HG03442 (cell line): ENCODE measurements at regions not wholly inside any gene's neighbourhood (a gene's known extent, or its start where the extent isn't known, plus 50 kb on each side); places are given as distances from the start of the nearest gene placed in this dataset.

ENCODE experiments used
- ATAC-seq: cut with Tn5 transposase; IDR thresholded peaks from one replicate; pipeline ENCODE4 v1.9.1; 2021; ENCODE audit warnings: mild to moderate bottlenecking, moderate library complexity; ENCODE audit not compliant: unreplicated experiment

DNA sequence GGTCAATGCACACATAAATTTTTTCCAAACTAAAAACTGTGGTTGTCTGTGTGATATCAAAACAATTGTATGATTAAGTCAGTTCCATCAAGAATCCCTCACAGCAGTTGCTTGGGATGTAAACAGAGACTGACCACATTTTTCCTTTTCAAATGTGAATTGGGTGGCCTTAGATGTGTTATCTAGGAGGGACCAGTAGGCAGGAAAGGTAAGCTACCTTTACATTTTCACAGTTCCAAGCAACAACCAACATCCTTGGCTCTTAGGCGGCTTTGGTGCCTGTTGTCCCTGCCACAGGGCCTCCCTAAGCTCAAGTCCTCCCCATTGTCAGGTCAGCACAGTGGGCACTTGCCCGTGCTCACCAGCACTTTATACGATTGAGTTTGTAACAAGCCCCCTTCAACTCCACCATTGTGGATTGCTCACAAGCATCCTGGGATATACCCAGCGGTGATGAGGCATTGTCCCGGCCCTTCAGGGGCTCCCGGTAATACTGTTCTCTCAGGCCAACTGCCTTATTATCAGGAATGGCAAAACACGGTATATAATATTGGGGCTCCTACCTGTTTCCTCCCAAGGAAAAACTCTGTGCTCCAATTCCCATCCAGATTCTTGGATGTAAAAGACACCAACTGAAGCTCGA, 114.9 kb upstream of the ANKRD1 start:
- no peak for ATAC-seq

DNA sequence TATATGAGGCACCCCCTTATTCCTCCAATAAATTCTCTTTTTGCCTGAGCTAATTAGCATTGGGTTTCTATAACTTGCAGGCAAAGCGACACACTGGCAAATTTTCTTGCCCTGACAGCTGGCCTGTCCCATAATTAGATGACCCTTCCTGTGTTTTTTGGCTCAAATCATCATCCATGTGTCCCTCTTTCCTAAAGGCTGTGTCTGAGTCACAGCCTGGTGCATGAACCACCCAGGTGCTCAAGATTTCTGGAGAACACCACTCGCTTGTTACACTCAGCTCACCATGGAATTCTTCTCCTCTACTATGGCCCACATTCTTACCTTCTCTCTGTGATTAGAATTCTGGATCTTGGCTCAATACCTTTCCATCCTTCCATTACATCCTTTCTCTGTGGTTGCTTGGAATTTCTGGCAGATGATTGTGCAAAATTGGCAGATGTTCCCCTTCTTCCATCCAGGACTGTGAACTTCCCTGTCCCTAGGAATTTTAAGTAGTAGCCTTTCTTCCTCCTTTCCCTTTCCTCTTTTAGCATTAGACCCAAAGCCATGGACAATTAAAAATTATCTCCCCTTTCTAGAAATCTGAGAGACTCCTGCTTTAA, 116.0 kb upstream of the ANKRD1 start:
- ATAC-seq = no peak

DNA sequence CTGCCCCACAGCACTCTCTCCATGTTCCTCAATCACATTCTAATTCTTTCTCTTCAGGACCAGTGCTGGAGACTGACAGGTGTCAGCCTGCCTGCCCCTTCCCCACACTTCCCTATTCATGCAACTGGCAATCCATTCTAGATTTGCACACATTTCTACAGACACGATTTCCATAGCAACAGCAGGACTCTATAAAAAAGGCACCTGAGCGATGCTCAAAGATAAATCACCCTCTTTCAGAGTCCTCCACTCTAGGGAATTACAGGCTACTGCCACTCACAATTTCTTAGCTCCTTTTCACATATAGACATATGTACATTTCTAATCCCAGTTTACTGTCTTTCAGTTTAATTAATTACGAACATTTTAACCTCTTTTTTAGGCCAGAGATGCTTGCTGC, 118.1 kb upstream of the ANKRD1 start:
- ATAC-seq = no peak

DNA sequence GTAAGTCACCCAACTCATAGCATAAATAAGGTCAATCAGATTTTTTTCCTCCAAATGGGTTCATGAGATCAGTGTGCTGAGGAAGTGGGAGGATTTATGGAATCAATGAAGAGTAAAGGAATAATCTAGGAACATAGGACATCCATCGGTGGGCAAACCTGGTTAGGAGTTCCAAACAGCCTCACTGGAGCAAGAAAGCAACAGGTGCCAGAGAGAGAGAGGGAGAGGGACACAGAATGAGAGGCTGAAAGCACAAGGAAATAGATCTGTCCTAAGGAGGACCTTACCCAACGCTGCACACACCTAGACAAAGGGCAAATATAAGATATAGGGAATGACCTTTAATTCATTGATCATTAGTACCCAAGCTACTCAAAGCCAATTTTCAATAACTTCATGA, 119.5 kb upstream of the ANKRD1 start:
- ATAC-seq = no peak

DNA sequence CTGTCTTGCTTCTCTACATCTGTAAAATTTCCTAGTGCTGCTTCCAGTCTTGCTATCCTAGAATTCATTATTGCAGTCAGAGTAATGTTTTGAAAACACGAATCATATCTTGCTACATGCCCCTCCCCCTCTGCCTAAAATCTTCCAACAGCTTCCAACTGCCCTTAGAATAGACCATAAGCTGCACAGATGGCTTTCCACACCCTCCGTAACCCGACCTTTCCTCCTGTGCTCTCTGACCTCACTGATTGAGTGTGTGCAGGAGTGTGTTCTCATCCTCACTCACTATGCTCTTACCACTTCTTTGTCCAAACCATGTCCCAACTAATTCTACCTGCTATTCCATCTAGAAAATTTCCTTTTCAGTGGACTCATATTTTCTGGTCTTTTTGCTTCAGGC, 121.2 kb upstream of the ANKRD1 start:
- ATAC-seq = no peak

DNA sequence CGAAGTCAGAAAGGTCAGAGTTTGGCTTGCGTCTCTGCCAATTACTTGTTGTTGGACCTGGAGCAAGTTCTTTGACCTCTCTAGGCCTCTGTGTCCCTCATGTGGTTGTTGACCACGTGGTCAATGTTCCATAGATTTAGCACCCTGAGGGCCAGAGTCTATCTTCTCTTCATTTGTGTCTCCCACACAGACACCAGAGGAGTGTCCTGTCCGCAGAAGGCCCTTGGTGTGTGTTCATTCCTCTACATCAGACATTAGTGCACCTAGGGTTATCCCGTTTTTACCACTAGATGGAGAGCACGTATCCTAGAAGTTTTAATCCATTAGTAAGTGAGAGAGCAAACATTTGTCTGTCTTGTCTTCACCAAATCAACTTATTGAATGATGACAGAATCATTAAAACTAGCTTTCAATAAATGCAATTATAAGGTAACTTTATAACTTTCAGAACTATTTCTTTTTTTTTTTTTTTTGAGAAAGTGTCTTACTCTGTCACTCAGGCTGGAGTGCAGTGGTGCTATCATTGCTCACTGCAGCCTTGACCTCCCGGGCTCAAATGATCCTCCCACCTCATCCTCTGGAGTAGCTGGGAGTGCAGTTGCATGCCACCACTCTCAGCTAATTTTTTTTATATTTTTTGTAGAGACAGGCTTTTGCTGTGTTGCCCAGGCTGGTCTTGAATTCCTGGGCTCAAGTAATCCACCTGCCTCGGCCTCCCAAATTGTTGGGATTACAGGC, 122.5 kb upstream of the ANKRD1 start:
- ATAC-seq = no peak

DNA sequence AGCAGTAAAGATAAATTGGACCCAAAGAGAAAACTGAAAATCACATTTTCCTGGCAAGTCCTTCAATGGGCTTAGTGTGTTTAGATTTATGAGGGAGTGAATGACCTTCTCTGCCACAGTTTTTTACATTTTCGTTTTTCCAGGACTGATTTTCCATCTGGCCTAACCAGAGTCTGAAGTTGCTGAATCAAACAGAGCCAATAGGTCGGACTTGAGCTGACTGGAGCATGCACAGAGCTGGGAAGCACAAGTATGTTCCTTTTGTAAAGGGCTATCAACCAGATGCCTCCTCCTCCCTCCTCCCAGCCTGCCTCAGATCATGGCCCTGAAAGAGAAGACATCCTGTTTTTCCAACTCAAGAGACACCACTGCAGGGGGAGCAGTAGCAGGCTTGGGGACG, 126.0 kb upstream of the ANKRD1 start:
- ATAC-seq = no peak

DNA sequence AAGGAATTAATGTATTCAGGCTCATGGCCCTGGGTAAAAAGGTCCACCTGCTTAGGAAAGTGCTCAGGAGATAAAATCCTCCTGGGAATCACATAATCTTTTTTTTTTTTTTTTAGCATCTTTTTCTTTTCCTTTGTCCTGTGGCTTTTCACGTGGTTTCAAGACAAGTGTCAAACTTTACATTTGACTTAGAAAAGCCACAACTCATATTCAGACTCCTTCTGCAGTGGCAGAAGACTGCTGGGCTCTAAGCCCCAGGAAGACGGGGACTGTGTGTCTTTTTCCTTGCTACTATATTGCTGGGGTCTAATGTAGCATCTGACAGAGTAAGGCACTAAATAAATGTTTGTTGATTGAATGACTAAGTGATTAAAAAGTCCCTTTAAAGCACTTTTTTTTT, 127.5 kb upstream of the ANKRD1 start:
- ATAC-seq = no peak

DNA sequence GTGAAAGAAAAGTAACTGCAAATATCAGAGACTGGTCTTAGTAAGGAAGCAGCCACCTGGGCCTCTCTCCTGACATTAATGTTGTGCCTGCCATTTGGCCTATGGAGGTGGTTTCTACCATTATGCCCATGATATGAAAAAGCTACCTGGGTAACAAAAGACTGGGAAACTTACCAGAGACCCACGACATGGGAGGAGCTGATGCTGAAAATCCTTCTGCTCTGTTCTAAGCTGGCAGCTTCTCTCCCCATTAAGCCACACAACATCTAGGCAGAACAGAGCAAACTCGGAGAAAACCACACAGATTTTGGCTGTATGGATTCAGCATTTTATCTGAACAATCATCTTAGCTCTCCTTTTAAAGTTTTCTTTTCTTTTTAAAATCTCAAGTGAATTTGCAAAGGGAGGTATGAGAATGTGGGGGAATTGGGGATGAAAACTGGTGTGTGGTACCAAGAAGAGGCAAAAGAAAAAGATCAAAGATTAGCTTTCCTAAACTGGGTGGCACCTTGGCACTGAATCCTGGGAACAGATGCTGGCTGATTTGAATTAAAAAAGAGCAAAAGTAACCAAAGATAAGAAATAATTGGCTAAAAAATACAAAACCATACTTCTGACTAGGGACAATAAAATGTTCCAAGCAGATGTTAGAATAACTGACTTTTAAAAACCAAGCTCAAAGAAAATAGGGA, 128.6 kb upstream of the ANKRD1 start:
- no peak for ATAC-seq

DNA sequence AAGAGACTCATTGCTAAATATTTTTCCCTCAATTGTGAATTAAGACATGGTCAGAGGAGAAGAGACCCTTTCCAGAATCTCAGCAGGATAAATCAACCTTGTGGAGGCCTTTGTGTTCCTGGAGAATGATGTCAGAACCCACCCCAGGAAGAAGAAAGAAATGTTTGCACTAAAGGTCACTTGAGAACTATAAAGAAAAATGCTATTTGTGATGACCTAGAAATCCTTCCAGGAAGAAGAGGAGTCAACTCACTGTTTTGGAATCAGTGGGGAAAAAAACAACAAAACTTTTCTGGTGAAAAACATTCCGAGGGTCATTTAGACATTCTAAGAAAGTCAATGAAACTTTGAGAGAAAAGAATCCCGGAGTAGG, 129.1 kb upstream of the ANKRD1 start:
- ATAC-seq = no peak

DNA sequence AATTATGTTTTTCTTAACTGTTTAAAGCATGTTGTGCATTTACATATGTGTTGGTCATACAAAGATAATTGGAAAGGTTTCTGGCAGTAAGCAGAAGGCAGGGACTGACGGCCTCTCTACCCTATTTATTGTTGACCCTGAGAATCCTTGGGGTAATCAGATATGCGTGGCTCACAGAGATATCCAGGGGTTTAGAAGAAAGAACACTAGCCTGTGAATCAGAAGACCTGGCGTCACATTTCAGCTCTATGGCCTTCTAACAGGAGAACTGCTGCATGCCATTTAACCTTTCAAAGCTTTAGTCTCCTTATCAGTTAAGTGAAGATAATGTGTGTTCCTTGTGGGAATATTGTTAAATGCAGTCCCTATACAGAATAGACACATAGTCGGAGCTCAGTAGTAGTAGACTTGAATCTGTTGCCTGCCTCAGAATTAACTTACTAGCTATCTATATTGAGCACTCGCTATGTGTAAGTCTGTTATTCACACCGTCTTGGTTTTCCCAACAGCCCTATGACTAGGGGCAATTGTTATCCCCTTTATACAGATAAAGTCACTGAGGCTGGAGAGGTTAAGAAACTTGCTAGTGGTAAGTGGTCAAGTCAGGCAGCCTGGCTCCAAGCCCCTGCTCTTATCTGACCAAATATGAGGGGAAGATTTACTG, 129.6 kb upstream of the ANKRD1 start:
- no peak for ATAC-seq

DNA sequence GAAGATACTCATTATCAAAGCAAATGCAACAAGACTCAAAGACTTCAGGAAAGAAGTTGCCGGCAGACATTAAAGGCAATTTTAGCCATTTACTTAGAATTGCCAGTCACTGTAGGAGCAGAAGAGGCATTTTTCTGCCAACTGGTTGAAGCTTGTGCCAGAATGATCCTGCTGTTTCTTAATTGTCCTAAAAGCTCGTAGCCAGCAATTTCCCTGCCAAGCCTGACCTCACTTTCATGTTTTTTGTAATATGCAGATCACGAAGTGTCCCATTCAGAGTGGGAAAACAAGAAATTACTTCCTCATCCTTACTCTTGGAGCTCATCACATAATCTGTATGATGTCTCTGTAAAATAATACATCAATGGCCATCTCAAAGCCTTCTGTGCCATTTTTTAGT, 130.9 kb upstream of the ANKRD1 start:
- no peak for ATAC-seq

DNA sequence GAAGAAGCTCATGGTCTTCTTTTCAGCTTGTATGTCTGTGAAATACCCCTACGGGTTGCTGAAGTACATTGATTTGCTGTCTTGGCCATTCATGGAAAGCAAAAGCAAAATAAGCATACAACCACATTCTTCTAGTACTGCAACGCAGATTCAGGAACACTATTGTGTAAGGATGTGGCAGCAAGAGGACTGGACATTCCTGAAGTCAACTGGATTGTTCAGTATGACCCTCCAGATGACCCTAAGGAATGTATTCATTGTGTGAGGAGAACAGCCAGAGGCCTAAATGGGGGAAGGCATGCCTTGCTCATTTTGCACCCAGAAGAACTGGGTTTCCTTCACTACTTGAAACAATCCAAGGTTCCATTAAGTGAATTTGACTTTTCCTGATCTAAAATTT, 133.4 kb upstream of the ANKRD1 start:
- ATAC-seq = no peak

DNA sequence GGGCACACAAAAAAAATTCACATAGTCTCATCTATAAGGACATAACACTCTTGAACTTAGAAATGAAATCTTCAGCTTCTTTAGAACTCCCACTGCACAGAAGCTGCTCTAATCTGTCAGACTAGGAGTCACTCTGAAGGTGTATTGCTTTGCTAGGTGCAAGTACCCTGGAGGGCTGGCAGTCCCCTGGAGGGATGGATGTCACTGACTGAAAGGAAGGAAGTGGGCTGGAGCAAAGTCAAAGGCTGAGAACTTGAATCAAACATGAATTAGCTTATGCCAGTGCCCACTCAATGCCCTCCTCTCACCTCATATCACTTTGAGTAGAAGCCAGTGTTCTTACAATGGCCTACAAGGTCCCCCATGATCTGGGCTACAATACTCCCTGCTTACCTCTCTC, 140.3 kb upstream of the ANKRD1 start:
- no peak for ATAC-seq

DNA sequence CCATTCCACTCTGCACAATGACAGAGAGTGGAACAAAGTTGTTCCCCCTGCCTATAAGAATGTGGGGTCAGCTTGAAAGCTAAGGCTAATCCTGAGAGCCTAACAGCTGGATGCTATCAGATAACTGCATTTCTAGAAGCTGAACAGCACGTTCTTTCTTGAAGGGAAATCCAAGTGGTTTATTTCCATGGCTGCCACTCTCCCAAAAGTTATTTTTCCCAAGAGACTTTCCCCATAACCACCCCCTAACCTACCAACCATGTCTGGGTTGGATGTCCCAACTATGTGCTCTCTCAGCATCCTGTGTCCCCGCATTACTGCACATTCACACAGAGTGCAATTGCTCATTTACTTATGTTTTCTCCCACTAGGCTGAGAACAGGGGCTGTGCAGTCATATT, 140.7 kb upstream of the ANKRD1 start:
- no peak for ATAC-seq

DNA sequence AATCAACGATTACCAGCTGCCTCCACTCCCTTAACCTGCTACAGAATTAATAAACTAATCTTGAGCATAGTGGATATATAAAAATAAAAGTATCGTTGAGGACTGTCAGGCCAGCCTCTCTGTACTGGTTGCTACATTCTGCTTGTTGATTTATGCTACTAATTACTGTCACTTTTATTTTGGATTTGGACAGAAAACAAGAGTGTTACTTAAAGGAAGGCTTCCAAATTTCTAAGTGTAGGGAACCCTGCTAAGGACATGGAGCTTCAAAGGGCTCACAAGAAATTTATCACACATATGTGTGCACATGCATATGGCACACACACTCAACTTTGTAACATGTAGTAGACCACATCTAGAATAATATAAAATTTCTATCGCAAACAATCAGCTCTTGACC, 141.2 kb upstream of the ANKRD1 start:
- no peak for ATAC-seq

DNA sequence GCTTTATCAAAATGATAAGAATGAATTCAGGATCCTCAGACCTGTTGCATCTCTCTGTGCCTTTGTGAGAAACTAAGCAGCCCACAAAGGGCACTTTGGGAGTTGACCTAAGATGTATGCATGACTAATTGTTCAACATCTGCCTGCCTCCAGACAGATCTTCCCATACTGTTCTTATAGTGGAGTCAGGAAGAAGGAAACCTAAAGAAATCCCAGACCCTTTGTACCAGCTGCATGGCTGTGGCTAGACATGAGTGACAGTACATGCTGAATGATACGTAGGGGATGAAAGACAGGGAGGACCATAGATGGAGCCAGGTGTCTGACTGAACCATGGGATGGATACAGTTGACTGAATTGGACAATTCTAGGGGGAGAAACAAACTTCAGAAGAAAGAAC, 148.7 kb upstream of the PCGF5 start:
- no peak for ATAC-seq

DNA sequence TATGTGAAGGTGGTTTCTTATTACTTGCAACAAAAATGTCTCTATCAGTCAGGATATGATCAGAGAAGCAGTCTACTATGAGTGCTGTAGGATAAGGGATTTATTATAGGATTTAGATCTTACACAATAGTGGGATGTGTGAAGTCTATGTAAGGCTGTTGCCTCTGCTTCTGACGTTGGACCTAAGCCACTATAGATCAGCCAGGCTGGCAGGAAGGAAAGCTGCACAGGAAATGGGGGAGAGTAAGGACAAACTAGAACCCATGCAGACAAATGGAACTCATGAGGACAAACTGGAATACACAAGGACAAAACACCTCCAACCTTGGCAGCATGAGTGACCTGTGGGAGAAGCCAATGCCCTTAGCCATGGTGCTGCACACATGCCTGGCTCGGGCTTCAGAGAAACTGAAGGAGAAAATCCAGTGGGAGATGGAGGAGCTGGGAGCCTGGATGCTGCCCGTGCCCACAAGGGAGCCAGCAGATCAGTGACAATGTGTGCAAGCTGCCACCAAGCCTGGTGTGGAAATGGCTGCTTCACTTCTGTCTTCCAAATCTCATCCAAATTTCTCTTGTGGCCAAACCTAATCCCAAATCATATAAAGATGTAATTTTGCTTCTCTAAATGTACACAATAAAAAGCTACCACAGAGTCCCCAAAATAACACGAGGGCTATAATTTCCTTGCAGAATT, 147.0 kb upstream of the PCGF5 start:
- ATAC-seq = no peak

DNA sequence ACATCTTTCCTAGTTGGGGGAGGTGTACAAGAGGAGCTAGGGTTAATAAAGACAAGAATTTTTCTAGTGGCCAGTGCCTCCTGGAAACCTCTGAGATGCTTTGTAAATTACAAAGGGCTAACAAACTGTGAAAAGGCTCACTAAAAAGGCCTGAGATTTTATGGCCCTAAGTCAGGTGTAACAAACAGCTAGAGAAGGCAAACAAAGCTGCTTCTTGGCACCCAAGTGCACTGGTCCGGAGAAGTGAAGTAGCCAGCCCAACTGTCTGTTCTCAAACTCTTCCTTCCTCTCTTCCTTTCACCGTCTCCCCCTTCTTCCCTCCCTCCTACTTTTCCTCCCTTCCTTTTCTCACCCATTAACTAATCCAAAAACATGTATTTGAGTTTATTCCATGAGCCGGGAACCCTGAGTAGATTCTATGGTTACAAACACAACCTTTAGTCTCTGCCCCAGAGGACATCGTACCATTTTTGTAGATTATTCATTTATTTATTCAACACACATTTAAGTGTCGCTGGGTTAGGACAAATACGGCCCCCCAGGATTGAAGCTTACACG, 143.4 kb upstream of the PCGF5 start:
- ATAC-seq = no peak

DNA sequence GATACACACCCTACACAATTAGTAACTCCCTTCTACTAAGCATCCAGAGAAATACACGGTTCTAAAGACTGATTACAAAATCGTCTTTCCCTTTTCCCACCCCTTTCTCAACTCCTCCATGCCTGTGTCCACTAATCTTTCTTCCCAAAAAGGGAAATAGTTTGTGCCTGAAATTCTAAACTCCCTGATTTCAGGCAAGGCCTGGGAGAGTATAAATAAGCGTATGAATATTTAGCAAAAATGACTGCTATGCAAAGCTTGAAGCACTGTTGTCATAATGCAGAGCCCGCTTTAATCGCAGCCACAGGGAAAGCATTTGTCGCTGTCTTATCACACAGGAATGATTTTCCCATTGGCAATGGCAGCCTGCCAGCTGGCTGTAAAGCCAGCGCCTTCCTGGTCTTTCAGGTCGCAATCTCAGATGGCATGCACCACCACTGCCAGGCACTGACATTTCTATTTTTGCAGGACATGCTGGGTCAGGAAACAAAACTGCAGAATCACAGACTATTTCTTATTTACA, 142.9 kb upstream of the PCGF5 start:
- ATAC-seq = no peak
